ENCODE measurements at regions not wholly inside any gene's neighbourhood (a gene's known extent, or its start where the extent isn't known, plus 50 kb on each side); places are given as distances from the start of the nearest gene placed in this dataset.

- DNase-seq (ENCODE audit: low read depth): no peak
- no peak for TF ChIP-seq CTCF (conservative IDR thresholded peaks at IDR 0.05; ENCODE audit: control insufficient read depth, insufficient read depth, low read depth, low read length)
- H3K4me3 ChIP-seq (ENCODE audit: control insufficient read depth, low read depth, low read length): no peak overlapping the region
These were observed 1296.5 kb downstream of the MAT2B start for GRCh38 chr5:164801910-164802309.

DNA sequence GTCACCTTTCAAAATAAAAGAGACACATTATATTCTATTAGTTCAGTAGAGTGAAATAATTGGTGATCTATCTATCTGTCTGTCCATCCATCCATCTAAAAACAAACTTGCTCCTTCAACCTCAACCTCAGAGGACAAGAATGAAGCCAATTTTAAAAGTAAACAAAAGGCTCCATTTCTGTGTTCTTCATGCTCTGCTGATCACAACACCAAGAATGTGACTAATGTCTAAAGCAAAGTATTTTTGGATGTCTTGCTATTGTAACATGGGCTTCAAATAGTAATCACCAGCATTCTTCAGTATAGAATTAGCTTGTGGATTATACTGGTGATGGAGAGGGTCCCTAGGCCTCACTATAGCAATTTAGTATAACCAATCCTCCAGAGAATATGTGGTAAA, 1304.4 kb downstream of the MAT2B start:
- no peak for DNase-seq (ENCODE audit: low read depth)
- no peak for TF ChIP-seq CTCF (conservative IDR thresholded peaks at IDR 0.05; ENCODE audit: control insufficient read depth, insufficient read depth, low read depth, low read length)
- no peak overlapping the region for H3K4me3 ChIP-seq (ENCODE audit: control insufficient read depth, low read depth, low read length)

- no peak for TF ChIP-seq CTCF (conservative IDR thresholded peaks at IDR 0.05; ENCODE audit: control insufficient read depth, insufficient read depth, low read depth, low read length)
- no peak overlapping the region for H3K4me3 ChIP-seq (ENCODE audit: control insufficient read depth, low read depth, low read length)
- DNase-seq (ENCODE audit: low read depth): no peak
These were observed 1313.0 kb downstream of the MAT2B start for GRCh38 chr5:164818445-164818844.

- TF ChIP-seq CTCF (conservative IDR thresholded peaks at IDR 0.05; ENCODE audit: control insufficient read depth, insufficient read depth, low read depth, low read length): no peak
- H3K4me3 ChIP-seq (ENCODE audit: control insufficient read depth, low read depth, low read length): no peak overlapping the region
- DNase-seq (ENCODE audit: low read depth): no peak
These were observed 1319.3 kb downstream of the MAT2B start for GRCh38 chr5:164824671-164825070.

- no peak for DNase-seq (ENCODE audit: low read depth)
- TF ChIP-seq CTCF (conservative IDR thresholded peaks at IDR 0.05; ENCODE audit: control insufficient read depth, insufficient read depth, low read depth, low read length): no peak
- H3K4me3 ChIP-seq (ENCODE audit: control insufficient read depth, low read depth, low read length): no peak overlapping the region
These were observed 1327.1 kb downstream of the MAT2B start for GRCh38 chr5:164832516-164832915.

DNA sequence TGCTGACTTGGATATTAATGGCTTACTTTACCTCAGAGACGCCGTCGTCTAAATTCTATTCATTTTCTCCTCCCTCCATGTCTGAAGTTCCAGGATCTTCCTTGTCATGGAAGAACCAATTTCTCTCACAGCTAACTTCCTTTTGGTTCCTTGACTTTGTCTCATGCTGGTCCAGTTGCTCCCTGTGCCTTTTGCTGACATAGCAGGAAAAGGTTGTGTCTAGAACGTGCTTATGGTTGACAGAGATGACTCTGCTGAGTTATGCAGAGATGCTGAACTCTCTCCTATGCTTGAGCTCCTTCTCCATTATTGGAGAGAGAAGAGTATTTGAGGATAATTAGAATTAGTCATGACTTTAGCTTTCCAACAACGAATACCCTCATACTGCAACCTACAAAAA, 1338.9 kb downstream of the MAT2B start:
- TF ChIP-seq CTCF (conservative IDR thresholded peaks at IDR 0.05; ENCODE audit: control insufficient read depth, insufficient read depth, low read depth, low read length): no peak
- no peak overlapping the region for H3K4me3 ChIP-seq (ENCODE audit: control insufficient read depth, low read depth, low read length)
- no peak for DNase-seq (ENCODE audit: low read depth)

GRCh38 chr5:164860896-164861295, 1355.5 kb downstream of the MAT2B start:
- no peak overlapping the region for H3K4me3 ChIP-seq (ENCODE audit: control insufficient read depth, low read depth, low read length)
- TF ChIP-seq CTCF (conservative IDR thresholded peaks at IDR 0.05; ENCODE audit: control insufficient read depth, insufficient read depth, low read depth, low read length): no peak
- DNase-seq (ENCODE audit: low read depth): no peak
